NCI-H510A treated with DMSO at 0.1 percent for 48 hours (cell line): ENCODE measurements at regions not wholly inside any gene's neighbourhood (a gene's known extent, or its start where the extent isn't known, plus 50 kb on each side); places are given as distances from the start of the nearest gene placed in this dataset.
"Not testable (repeated sequence)": the region's sequence is repeated elsewhere in the genome, so short reads cannot be mapped to it uniquely, and the experiment has no call there.

Source experiments
- DNase-seq: peaks from one replicate; lab custom pipeline; 2025; lab: John Stamatoyannopoulos, UW

DNA sequence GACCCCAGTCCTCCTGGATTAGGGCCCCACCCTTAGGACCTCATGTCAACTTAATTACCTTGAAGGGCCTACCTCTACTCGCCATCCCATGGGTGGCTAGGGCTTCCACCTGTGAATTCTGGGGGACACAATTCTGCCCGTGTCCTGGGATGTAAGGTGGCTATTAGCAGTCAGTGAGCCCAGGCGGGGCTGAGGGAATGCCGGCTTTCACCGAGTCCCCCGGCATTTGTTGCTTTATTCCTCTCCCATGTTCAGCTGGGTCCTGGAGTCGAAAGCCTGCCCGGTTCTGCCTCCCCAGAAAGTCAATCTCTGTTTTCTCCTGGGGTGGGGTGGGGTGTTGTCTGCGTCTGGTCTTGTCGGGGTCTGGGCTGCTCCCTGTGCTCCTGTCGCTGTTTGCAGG, 125.6 kb downstream of the GLRX3 start:
- DNase-seq = no peak

DNA sequence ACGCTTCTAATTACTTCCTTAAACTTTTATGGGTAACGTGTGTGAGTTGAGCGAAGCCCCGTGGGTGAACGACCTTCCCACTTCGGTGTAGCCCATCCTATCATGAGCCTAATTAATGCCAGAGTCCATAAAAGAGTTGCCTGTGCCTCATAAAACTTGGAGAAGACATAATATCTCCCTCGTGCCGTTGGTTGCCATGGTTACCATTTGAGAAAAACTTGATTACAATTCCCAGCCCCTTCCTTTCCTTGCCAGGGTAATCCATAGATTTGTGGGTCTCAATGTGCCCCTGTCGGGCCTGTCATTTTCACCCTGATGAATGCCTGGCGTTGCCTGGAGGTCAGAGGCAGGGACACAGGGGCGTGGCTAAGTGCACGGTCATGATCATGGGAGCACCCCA, 127.1 kb downstream of the GLRX3 start:
- no peak for DNase-seq

DNA sequence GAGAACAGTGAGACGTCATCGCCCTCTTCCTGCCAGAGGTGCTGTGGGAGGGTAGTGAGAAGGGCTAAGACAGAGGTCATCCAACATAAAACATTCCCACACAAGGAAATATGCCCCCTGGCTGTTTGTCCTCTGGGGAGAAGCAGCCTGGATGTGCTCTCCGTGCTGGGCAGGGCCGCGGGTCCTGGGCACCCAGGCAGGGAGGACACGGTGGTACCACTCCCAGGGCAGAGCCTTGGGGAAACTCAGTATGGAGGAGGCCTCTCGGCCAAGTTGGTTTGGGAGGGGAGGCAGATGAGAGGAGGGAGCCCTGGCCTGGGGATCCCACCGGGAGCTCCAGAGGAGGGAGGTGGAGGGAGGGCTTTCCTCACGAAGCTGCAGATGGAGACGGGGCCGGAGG, 129.4 kb downstream of the GLRX3 start:
- no peak for DNase-seq

DNA sequence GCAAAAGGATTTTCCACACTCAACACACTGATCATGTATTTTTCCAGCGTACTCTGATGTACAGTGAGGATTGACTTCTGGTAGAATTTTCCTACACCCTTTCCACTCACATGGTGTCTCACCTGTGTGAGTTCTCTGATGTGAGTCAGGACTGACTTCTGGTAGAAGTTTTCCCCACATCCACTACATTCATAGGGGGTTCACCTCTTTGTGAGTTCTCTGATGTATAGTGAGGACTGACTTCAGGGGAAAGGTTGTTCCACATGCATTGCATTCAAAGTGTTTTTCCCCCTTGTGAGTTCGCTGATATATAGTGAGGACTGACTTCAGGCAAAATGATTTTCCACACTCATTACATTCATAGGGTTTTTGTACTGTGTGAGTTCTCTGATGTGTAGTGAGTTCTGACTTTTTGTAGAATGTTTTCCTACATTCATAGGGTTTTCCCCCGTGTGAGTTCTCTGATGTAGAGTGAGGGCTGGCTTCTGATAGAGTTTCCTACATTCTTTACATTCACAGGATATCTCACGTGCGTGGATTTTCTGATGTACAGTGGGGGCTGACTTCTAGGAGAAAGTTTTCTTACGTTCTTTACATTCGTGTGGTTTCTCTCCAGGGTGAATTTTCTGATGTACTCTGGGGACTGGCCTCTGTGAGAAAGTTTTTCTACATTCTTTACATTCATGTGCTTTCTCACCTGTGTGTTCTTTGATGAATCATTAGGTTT, 146.5 kb downstream of the GLRX3 start:
- no peak for DNase-seq

DNA sequence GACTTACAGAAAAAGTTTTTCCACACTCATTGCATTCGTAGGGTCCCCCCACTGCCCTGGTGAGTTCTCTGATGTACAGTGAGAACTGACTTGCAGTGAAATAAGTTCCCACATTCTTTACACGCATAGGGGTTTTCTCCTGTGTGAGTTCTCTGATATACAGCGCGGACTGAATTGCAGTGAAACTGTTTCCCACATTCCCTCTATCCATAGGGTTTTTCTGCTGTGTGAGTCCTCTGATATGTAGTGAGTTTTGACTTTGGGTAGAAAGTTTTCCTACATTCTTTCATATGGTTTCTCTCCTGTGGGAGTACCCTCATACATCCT, 147.0 kb downstream of the GLRX3 start:
- DNase-seq = no peak

DNA sequence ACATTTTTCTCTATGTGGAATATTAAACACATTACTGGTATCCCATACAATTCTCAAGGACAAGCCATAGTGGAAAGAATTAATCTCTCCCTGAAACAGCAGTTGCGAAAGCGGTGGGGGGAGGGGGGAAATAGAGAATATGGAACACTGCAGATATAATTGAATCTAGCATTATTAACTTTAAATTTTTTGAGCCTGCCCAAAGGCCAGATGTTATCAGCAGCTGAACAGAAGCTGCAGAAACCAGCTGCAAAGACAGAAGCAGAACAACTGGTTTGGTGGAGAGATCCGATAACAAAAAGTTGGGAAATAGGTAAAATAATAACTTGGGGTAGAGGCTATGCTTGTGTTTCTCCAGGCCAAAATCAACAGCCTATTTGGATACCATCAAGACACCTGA, 159.6 kb downstream of the GLRX3 start:
- not testable (repeated sequence) for DNase-seq

DNA sequence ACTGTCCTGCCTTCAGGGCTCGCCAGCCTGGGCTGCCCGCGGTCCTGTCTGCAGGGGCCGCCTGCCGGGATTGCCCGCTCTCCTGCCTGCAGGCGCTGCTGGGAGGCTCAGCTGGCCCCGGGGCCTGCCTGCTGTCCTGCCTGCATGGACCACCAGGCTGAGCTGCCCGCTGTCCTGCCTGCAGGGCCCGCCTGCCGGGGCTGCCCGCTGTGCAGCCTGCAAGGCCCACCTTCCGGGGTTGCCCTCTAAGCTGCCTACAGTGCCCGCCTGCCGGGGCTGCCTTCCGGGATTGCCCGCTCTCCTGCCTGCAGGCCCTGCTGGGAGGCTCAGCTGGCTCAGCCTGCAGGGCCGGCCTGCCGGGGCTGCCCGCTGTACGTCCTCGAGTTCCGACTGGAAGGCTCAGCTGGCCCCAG, 164.4 kb downstream of the GLRX3 start:
- DNase-seq = no peak

DNA sequence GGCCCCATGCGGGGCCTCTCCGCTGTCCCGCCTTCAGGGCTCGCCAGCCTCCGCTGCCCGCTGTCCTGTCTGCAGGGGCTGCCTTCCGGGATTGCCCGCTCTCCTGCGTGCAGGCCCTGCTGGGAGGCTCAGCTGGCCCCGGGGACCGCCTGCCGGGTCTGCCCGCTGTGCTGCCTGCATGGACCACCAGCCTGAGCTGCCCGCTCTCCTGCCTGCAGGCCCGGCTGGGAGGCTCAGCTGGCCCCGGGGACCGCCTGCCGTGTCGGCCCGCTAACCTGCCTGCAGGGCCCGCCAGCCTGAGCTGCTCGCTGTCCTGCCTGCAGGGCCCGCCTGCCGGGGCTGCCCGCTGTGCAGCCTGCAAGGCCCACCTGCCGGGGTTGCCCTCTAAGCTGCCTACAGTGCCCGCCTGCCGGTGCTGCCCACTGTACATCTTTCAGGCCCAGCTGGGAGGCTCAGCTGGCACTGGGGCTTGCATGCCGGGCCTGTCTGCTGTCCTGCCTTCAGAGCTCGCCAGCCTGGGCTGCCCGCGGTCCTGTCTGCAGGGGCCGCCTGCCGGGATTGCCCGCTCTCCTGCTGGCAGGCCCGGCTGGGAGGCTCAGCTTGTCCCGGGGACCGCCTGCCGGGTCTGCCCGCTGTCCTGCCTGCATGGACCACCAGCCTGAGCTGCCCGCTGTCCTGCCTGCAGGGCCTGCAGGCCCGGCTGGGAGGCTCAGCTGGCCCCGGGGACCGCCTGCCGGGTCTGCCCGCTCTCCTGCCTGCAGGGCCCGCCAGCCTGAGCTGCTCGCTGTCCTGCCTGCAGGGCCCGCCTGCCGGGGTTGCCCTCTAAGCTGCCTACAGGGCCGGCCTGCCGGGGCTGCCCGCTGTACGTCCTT, 165.1 kb downstream of the GLRX3 start:
- DNase-seq = no peak

DNA sequence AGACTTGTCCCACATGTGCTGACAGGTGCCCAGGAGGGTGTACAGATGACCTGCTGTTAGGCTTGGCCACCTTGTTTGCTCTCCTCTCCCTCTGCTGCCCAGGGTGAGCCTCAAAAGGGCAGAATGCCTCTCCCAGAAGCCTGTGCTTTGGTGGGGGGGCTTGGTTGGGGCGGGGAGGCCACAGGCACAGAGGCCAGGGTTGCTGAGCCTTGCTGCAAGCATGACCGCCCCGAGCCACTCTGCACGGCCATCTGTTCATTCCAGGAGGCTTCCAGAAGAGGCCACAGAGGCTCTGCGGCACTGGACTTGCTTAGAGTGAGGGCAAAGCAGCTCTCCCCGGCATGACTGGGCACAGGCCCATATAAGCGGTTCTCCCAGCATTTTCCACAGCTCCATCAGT, 190.8 kb downstream of the GLRX3 start:
- DNase-seq = no peak

DNA sequence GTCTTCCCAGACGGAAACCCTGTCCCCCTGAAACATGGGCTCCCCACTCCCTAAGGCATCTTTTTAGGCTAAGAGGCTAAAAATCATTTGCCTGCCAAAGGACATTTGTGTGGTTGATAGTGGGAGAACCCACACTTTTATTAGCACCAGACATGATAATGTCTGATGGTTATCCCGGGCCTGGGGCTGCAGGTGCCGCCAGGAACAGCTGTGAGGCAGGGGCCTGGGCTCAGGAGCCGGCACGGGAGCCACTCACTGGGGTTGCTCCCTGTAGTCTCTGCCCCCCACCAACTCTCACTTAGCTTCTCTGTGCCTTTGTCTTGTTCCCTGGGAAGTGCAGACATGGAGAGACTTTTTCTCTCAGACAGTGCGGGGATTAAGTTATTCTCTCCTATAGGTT, 193.6 kb downstream of the GLRX3 start:
- no peak for DNase-seq

DNA sequence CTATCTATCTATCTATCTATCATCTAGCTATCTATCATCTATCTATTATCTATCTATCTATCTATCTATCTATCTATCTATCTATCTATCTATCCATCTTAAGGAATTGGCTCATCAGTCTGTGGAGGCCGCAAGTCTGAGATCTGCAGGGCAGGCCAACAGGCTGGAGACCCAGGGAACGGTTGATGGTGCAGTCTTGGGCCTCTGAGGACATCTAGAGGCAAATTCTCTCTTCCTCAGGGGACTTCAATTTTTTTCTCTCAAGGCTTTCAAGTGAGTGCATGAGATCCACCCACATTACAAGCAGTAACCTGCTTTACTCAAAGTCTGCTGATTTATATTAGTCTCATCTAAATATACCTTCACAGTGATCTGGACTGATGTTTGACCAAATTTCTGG, 197.0 kb downstream of the GLRX3 start:
- no peak for DNase-seq

DNA sequence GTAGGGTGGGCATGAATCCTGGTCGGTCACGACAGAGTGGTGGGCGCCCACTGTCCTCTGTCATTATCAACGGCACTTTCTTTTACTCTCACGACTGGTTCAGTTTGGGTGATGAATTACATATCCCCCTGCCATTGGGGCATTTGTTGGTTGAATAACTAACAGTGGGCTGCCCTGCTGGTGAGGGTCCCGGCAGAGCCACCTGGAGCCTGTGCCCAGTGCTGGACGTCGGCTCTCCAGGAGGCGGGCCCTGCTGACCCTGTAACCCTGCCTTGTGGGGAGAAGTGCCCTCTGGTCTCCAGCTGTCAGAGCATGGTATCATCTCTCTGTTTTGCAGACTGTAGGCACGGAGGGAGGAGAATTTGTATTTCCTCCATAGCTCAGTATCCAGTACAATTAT, 199.1 kb downstream of the GLRX3 start:
- no peak for DNase-seq

DNA sequence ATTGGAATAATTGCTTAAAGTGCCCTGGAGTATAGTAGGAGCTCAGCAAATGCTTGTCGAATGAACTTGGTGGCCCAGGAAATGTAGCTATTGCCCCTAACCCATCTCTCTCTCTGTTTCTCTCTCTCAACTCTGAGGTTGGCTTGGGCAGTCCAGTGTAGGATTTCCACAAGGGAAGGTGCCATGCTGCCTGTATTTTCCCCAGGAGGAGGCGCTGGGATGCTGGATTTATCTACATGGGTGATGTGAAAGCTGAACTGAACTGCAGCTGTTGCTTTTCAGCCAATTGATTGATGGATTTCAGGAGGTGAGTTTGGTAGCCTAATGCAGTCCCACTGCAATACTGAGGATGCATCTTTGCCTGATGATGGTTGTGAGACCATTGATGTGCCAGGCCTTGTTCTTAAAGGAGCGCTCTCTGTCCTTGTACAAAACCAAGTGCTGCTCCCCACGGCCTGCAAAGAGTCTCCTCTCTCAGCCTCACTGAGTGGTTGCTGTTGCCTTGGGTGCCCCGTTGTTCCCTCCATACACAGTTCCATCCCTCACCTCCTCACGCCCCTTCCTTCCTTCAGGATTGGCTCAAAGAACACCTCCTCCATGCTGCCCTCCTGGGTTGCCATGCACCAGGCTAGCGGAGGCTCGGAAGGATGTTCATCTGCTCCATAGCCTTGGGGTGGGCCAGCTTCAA, 200.6 kb downstream of the GLRX3 start:
- DNase-seq = no peak

DNA sequence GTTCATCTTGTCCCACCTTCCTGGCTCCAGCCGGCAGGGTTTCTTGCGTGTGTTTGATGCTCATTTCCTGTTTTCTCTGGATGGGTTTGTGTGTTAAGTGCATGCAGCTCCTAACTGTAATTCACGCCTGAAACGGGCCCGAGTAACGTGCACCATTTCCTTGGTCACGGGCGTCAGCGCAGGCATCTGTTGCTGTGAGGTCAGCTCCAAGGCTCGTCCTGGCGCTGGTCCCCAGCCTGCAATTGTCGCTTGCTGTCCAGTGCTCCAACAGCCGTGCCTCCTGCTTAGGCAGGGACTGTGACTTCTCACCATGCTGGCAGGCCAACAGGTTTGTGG, 201.1 kb downstream of the GLRX3 start:
- DNase-seq = no peak

DNA sequence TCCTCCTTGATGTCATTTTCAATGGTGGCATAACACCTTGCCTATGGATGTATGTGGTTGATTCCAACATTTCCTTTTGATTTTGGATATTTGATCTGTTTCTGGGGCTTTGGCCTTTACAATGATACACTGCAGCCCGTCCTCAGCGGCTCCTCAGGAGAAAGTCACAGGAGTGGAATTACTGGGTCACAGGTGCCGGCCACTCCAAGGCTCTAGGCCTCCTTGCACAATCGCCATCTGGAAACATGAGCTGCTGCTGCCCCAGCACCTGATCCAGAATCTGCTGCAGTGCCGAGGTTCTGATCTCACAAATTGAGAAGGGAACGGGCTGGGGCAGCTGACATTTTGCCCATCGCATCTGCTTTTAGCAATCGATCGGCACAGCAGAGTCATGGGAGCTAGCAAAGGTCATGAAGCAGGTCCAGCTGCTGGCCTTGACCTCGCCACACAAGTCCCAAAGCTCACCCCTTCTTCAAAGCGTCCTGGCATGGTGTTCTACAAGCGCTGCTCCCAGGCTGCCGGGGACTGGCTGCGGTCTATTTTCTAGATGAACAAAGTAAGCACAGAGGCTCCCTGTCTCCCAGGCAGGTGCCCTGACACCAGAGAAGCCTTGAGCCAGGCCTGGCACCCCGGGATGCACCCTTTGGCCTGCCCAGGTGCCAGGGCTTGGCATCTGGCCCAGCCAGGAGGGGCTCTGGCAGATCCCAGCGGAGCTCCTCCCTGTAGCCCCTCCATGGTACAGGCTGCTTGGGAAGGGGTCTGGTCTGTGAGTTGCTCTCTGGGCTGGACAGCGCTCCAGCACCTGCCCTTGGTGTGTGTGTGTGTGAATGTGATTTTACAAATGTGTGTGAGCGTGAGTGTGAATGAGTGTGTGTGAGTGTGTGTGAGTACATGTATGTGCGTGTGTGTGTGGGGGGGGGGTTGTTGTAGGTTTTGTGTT, 201.8 kb downstream of the GLRX3 start:
- no peak for DNase-seq

DNA sequence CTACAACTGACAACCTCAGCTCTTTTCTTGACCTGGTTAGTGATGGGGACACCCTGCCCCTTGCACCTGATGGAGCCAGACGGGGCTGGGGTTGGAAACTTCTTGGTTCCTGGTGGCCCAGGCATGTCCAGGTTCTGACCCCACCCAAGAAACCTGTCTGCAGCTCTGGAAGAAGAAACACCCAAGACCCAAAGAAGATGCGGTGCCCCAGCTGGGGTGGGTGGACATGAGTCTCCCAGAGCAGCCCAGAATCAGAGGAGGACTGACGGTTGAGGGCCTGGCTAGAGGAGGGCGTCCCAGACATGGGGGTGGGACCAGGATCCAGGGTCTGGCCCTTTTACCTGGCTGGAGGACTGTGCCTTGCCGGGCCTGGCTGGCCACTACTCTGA, 202.4 kb downstream of the GLRX3 start:
- no peak for DNase-seq

DNA sequence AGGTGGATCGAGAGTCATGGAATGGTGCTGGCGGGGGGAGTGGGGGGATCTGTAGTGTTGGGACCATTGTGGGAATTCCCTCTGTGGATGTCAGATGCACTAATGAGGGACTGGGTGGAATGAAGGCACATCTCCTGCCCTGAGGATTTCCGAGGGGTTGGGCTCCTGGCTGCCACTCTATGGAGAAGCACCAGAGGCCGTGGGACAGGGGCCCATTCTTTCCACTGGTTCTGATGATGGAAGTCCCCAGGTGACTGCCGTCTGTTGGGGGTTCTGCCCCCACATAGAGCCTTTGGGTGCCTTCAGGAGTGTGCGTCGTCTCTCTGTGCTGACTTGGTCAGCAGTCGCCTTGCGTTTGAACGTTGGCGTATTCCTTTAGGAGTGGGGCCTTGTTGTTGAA, 202.9 kb downstream of the GLRX3 start:
- no peak for DNase-seq

DNA sequence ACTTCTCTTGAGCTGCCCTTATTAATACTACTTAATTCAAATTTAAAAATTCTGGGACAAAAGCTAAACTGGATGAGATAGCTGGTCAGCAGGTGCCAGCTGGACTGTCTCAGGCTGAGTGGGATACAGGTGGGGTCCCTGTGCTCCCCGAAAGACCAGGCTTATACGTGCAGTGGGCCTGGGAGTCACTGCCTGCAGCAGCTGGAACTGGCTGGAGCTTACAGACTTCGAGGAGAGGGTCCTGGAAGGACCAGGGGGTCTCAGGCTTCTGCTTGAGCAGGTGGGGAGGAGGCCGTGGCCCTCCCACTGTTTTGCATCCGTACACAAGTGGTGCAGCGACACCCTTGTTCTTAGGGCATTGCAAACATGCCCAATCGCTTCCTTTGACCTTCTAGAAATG, 203.7 kb downstream of the GLRX3 start:
- DNase-seq = no peak

DNA sequence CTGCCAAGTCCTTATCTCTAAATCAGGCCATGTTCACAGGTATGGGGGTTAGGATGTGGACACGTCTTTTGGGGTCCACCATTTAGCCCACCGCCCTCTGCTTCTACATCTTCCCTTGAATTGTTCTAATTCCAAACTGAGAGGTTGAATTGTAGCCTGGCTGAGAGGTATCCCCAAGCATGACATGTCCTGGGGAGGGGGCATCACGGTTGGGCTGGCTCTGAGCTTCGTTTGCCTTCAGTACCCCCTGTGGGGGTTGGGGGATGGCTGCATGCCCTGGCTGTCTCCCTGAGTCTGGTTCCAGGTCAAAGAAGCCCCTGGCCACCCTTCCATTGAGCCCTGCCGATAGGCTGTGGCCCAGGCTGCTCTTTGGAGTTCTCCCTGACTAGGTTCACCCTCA, 204.6 kb downstream of the GLRX3 start:
- no peak for DNase-seq

DNA sequence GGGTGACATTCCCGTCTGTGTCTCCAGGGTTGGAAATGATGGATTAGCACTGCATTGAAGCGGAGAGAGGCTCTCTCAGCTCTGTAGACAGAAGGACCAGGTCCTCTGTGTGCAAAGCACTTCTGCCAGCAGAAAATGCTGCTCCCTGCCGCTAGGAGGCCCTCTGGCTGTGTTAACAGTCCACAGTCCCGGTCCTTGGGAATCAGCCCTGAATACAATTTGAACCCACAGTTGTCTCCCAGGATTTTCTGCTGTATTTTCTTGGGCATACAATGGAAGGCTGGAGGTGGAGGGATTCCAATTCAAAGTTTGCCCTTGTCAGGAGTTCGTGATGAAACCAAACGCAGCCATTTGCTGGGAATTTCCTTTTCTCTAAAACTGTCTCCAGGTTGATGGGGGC, 205.2 kb downstream of the GLRX3 start:
- DNase-seq = no peak

DNA sequence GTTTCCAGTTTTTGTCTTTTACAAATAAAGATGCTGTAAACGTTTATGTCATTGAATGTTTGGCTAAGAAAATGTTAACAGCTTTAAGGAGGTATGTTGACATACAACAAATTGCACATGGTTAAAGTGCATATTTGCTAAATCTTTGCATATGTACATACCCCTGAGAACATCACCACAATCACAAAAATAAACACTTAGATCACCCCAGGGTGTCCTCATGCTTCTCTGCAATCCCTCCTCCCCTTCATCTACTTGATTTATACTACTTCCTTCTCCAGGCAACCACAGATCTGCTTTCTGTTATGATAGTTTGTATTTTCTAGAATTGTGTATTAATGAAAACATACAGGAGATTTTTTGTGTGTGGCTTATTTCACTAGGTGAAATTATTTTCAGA, 209.5 kb downstream of the GLRX3 start:
- no peak for DNase-seq

DNA sequence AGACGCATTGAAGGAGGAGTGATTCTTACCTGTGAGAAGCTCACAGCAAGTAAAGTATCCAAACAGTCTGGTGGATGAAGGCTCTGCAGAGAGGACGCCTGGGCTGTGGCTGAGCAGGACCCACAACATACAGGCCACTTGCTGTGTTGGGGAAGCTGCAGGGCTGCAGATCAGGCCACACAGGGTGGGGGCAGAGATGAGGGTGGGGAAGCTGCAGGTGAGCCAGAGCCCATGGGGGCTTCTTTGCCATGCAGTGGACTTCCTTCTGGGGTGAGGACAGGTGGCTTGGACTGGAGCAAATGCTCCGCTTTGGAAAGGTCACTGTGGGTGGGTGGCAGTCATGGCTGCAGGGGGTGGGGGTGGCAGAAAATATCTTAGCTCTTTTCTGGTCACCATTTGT, 214.8 kb downstream of the GLRX3 start:
- DNase-seq = no peak
